ENCODE measurements at regions not wholly inside any gene's neighbourhood (a gene's known extent, or its start where the extent isn't known, plus 50 kb on each side); places are given as distances from the start of the nearest gene placed in this dataset.

- Histone ChIP-seq H3K4me1 (ENCODE audit: insufficient read depth, low read length) (no peaks in the 10 kb centered on the region), H3K4me3 (ENCODE audit: low read depth in 1 of 2, low read length in 2 of 2) (no peak overlapping the region), H3K9ac (ENCODE audit: low read depth, low read length) (no peak overlapping the region), H3K27ac (ENCODE audit: low read length) (no peak overlapping the region), H3K27me3 (ENCODE audit: insufficient read depth, low read length, poor library complexity) (no peaks in the 10 kb centered on the region), H2AFZ (ENCODE audit: low read depth, low read length) (no peak overlapping the region), H3K9me3 (ENCODE audit: insufficient read depth, low read length, severe bottlenecking) (peaks cover 9% of the 10 kb centered on the region), H3K79me2 (ENCODE audit: insufficient read depth, low read length) (no peaks in the 10 kb centered on the region), H4K20me1 (ENCODE audit: insufficient read depth, low read length) (no peaks in the 10 kb centered on the region), H3K4me2 (ENCODE audit: insufficient read depth, low read length) (no peak overlapping the region), H3K36me3 (ENCODE audit: insufficient read depth, low read length) (no peaks in the 10 kb centered on the region)
- ATAC-seq (ENCODE audit: insufficient read depth, low read depth) (no peak), DNase-seq (no peak)
- TF ChIP-seq EZH2 (IDR thresholded peaks at IDR 0.05; ENCODE audit: borderline replicate concordance, low read depth, low read length, severe bottlenecking) (no peak), CTCF (IDR thresholded peaks at IDR 0.05; ENCODE audit: borderline replicate concordance, extremely low read depth, low read length, poor library complexity, severe bottlenecking) (no peak)
Observed at GRCh38 chr12:28604240-28604639, 414.0 kb downstream of the CCDC91 start.

GRCh38 chr12:28606967-28607557 lies 416.8 kb downstream of the CCDC91 start:
- ATAC-seq (ENCODE audit: insufficient read depth, low read depth) (no peak), DNase-seq (no peak)
- no peaks in the 10 kb centered on the region for H4K20me1 ChIP-seq (ENCODE audit: insufficient read depth, low read length)
- no peaks in the 10 kb centered on the region for H3K4me1 ChIP-seq (ENCODE audit: insufficient read depth, low read length)
- no peaks in the 10 kb centered on the region for H3K79me2 ChIP-seq (ENCODE audit: insufficient read depth, low read length)
- no peak overlapping the region for H3K4me2 ChIP-seq (ENCODE audit: insufficient read depth, low read length)
- H3K36me3 ChIP-seq (ENCODE audit: insufficient read depth, low read length), result no peaks in the 10 kb centered on the region
- no peak overlapping the region for H2AFZ ChIP-seq (ENCODE audit: low read depth, low read length)
- H3K27ac ChIP-seq (ENCODE audit: low read length), result no peak overlapping the region
- TF ChIP-seq CTCF (IDR thresholded peaks at IDR 0.05; ENCODE audit: borderline replicate concordance, extremely low read depth, low read length, poor library complexity, severe bottlenecking) (no peak), EZH2 (IDR thresholded peaks at IDR 0.05; ENCODE audit: borderline replicate concordance, low read depth, low read length, severe bottlenecking) (no peak)
- no peak overlapping the region for H3K4me3 ChIP-seq (ENCODE audit: low read depth in 1 of 2, low read length in 2 of 2)
- H3K9ac ChIP-seq (ENCODE audit: low read depth, low read length), result no peak overlapping the region
- no peaks in the 10 kb centered on the region for H3K27me3 ChIP-seq (ENCODE audit: insufficient read depth, low read length, poor library complexity)
- peaks cover 9% of the 10 kb centered on the region for H3K9me3 ChIP-seq (ENCODE audit: insufficient read depth, low read length, severe bottlenecking)

GRCh38 chr12:28610401-28611114 lies 420.3 kb downstream of the CCDC91 start:
- DNase-seq (no peak), ATAC-seq (ENCODE audit: insufficient read depth, low read depth) (no peak)
- H2AFZ ChIP-seq (ENCODE audit: low read depth, low read length), result no peak overlapping the region
- no peak overlapping the region for H3K9ac ChIP-seq (ENCODE audit: low read depth, low read length)
- no peaks in the 10 kb centered on the region for H3K4me1 ChIP-seq (ENCODE audit: insufficient read depth, low read length)
- no peak overlapping the region for H3K4me2 ChIP-seq (ENCODE audit: insufficient read depth, low read length)
- no peaks in the 10 kb centered on the region for H3K79me2 ChIP-seq (ENCODE audit: insufficient read depth, low read length)
- peaks cover 9% of the 10 kb centered on the region for H3K9me3 ChIP-seq (ENCODE audit: insufficient read depth, low read length, severe bottlenecking)
- no peak for TF ChIP-seq CTCF (IDR thresholded peaks at IDR 0.05; ENCODE audit: borderline replicate concordance, extremely low read depth, low read length, poor library complexity, severe bottlenecking)
- TF ChIP-seq EZH2 (IDR thresholded peaks at IDR 0.05; ENCODE audit: borderline replicate concordance, low read depth, low read length, severe bottlenecking), result no peak
- no peaks in the 10 kb centered on the region for H4K20me1 ChIP-seq (ENCODE audit: insufficient read depth, low read length)
- H3K27ac ChIP-seq (ENCODE audit: low read length), result no peak overlapping the region
- H3K4me3 ChIP-seq (ENCODE audit: low read depth in 1 of 2, low read length in 2 of 2), result no peak overlapping the region
- no peaks in the 10 kb centered on the region for H3K27me3 ChIP-seq (ENCODE audit: insufficient read depth, low read length, poor library complexity)
- H3K36me3 ChIP-seq (ENCODE audit: insufficient read depth, low read length), result no peaks in the 10 kb centered on the region
